OCI-LY1 (cell line): ENCODE measurements at regions not wholly inside any gene's neighbourhood (a gene's known extent, or its start where the extent isn't known, plus 50 kb on each side); places are given as distances from the start of the nearest gene placed in this dataset.

Experiments used
- H2AFZ ChIP-seq: fragments of 200-600 bp; sonication (generic), shearing (Covaris generic); 2 replicates; pipeline ENCODE4 v1.6.0; 2014; ENCODE audit warnings: antibody characterized with exemption, mild to moderate bottlenecking, low read length
- H3F3A ChIP-seq: fragments of 200-600 bp; sonication (generic), shearing (Covaris generic); 2 replicates; pipeline ENCODE4 v1.6.0; 2014; ENCODE audit warnings: mild to moderate bottlenecking, antibody characterized with exemption, low read length, moderate library complexity; ENCODE audit not compliant: insufficient read depth
- H3K27ac ChIP-seq: fragments of 200-600 bp; sonication (generic); 2 replicates; pipeline ENCODE4 v1.5.1; 2014; ENCODE audit warnings: low read length, mixed run types, mild to moderate bottlenecking, low read depth; ENCODE audit not compliant: poor library complexity, severe bottlenecking
- H3K27me3 ChIP-seq: fragments of 200-600 bp; sonication (generic); 2 replicates; pipeline ENCODE4 v1.6.0; 2014; ENCODE audit warnings: antibody characterized with exemption, mild to moderate bottlenecking, low read length, moderate library complexity; ENCODE audit not compliant: insufficient read depth
- H3K36me3 ChIP-seq: fragments of 200-600 bp; sonication (generic); 2 replicates; pipeline ENCODE4 v1.6.1; 2014; ENCODE audit warnings: mild to moderate bottlenecking, antibody characterized with exemption, low read length, moderate library complexity, mixed read lengths; ENCODE audit not compliant: insufficient read depth
- H3K4me1 ChIP-seq: fragments of 200-600 bp; sonication (generic); 2 replicates; pipeline ENCODE4 v1.5.1; 2014; ENCODE audit warnings: mild to moderate bottlenecking, low read length, moderate library complexity; ENCODE audit not compliant: insufficient read depth, severe bottlenecking
- H3K4me2 ChIP-seq: fragments of 200-600 bp; sonication (generic), shearing (Covaris generic); 2 replicates; pipeline ENCODE4 v1.6.1; 2014; ENCODE audit warnings: low read length
- H3K4me3 ChIP-seq: fragments of 200-600 bp; sonication (generic); 2 replicates; pipeline ENCODE4 v1.5.1; 2014; ENCODE audit warnings: low read length, low read depth, mild to moderate bottlenecking, mixed read lengths; ENCODE audit not compliant: poor library complexity, severe bottlenecking
- H3K79me2 ChIP-seq: fragments of 200-600 bp; shearing (Covaris generic); 2 replicates; pipeline ENCODE4 v1.6.1; 2016; ENCODE audit warnings: mixed run types, low read length, mixed read lengths; ENCODE audit not compliant: insufficient read depth
- H3K9ac ChIP-seq: fragments of 200-600 bp; sonication (generic), shearing (Covaris generic); 2 replicates; pipeline ENCODE4 v1.6.1; 2014; ENCODE audit warnings: mild to moderate bottlenecking, low read length, mixed read lengths
- H3K9me2 ChIP-seq: fragments of 200-600 bp; sonication (generic), shearing (Covaris generic); 2 replicates; pipeline ENCODE4 v1.6.1; 2014; ENCODE audit warnings: low read depth, mild to moderate bottlenecking, low read length, mixed read lengths
- H3K9me3 ChIP-seq: fragments of 200-600 bp; shearing (Covaris generic); 2 replicates; pipeline ENCODE4 v1.6.1; 2014; ENCODE audit warnings: low read length, mixed read lengths
- H4K20me1 ChIP-seq: fragments of 200-600 bp; sonication (generic), shearing (Covaris generic); 2 replicates; pipeline ENCODE4 v1.6.0; 2016; ENCODE audit warnings: mild to moderate bottlenecking, low read length; ENCODE audit not compliant: insufficient read depth
- CTCF ChIP-seq: fragments of 200-600 bp; sonication (generic), shearing (Covaris generic); IDR thresholded peaks from 2 replicates; pipeline ENCODE4 v1.5.1; 2017; ENCODE audit warnings: mild to moderate bottlenecking, antibody characterized with exemption, low read length, moderate library complexity, mixed read lengths
- EZH2 ChIP-seq: fragments of 200-600 bp; sonication (generic), shearing (Covaris generic); IDR thresholded peaks from 2 replicates; pipeline ENCODE4 v1.8.0; 2017; ENCODE audit warnings: borderline replicate concordance, mixed run types, mild to moderate bottlenecking, antibody characterized with exemption, low read length, moderate library complexity, mixed read lengths

GRCh38 chr3:104291878-104292277 lies 1074.8 kb upstream of the ALCAM start:
- Histone ChIP-seq H3K9me2 (no peaks in the 10 kb centered on the region), H3F3A (no peaks in the 10 kb centered on the region), H3K27ac (peak overlapping the region; percentile 62), H4K20me1 (no peaks in the 10 kb centered on the region), H2AFZ (peak overlapping the region; percentile 61), H3K36me3 (no peaks in the 10 kb centered on the region), H3K4me1 (peaks cover 22% of the 10 kb centered on the region), H3K9ac (peak overlapping the region; percentile 33), H3K9me3 (no peaks in the 10 kb centered on the region; the same call in 1 of the 2 replicates), H3K4me3 (peak overlapping the region; percentile 43), H3K79me2 (no peaks in the 10 kb centered on the region), H3K27me3 (no peaks in the 10 kb centered on the region), H3K4me2 (peak overlapping the region; percentile 76)
- no peak for TF ChIP-seq EZH2
- no peak for TF ChIP-seq CTCF

GRCh38 chr3:104297617-104298016 lies 1069.1 kb upstream of the ALCAM start:
- Histone ChIP-seq H4K20me1 (no peaks in the 10 kb centered on the region), H3K36me3 (no peaks in the 10 kb centered on the region), H3K79me2 (no peaks in the 10 kb centered on the region), H3K4me3 (no peak overlapping the region), H3K27me3 (no peaks in the 10 kb centered on the region), H2AFZ (no peak overlapping the region), H3F3A (no peaks in the 10 kb centered on the region), H3K9ac (no peak overlapping the region), H3K4me1 (peaks cover 2% of the 10 kb centered on the region), H3K4me2 (no peak overlapping the region), H3K9me2 (no peaks in the 10 kb centered on the region), H3K9me3 (no peaks in the 10 kb centered on the region), H3K27ac (no peak overlapping the region)
- TF ChIP-seq EZH2 = no peak
- TF ChIP-seq CTCF = no peak

- TF ChIP-seq CTCF (no peak), EZH2 (no peak)
- Histone ChIP-seq H3K9me3 (no peaks in the 10 kb centered on the region), H3K27me3 (no peaks in the 10 kb centered on the region)
Observed at GRCh38 chr3:104298662-104299061, 1068.0 kb upstream of the ALCAM start.

More at GRCh38 chr3:104298662-104299061, 1068.0 kb upstream of the ALCAM start:
- H3K4me3 ChIP-seq = no peak overlapping the region
- H3K9ac ChIP-seq = no peak overlapping the region
- H3K9me2 ChIP-seq = no peaks in the 10 kb centered on the region
- H3K79me2 ChIP-seq = no peaks in the 10 kb centered on the region
- no peak overlapping the region for H3K27ac ChIP-seq
- no peak overlapping the region for H2AFZ ChIP-seq
- H3K4me1 ChIP-seq = no peaks in the 10 kb centered on the region
- no peak overlapping the region for H3K4me2 ChIP-seq
- H3F3A ChIP-seq = no peaks in the 10 kb centered on the region
- no peaks in the 10 kb centered on the region for H4K20me1 ChIP-seq
- no peaks in the 10 kb centered on the region for H3K36me3 ChIP-seq
